ENCODE measurements at regions not wholly inside any gene's neighbourhood (a gene's known extent, or its start where the extent isn't known, plus 50 kb on each side); places are given as distances from the start of the nearest gene placed in this dataset.

DNA sequence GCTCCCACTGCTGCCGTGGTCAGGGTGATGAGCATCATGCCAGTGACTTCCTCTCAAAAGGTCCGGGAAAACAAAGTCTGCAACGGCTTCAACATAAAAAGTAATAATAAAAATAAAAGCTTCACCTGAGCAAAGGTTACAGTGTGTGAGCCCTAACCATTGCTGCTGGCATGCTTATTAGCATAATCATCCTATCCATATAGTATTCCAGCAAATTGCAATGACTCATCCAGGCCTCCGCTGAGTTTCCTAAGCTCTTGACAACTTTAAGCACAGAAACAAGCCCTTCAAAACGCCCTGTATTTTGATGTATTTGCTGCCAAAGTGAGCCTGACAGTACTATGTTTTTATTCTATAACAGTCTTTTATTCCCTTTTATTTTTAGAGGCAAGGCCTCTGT, 100.5 kb downstream of the AASDH start:
- no peak for DNase-seq (ENCODE audit: low read depth in 3 of 3, low spot score in 2 of 3)

- DNase-seq (ENCODE audit: low read depth in 3 of 3, low spot score in 2 of 3): no peak
These were observed 103.9 kb downstream of the AASDH start for GRCh38 chr4:56283375-56283774.

GRCh38 chr4:56282004-56282403, 105.3 kb downstream of the AASDH start:
- DNase-seq (ENCODE audit: low read depth in 3 of 3, low spot score in 2 of 3): no peak

DNA sequence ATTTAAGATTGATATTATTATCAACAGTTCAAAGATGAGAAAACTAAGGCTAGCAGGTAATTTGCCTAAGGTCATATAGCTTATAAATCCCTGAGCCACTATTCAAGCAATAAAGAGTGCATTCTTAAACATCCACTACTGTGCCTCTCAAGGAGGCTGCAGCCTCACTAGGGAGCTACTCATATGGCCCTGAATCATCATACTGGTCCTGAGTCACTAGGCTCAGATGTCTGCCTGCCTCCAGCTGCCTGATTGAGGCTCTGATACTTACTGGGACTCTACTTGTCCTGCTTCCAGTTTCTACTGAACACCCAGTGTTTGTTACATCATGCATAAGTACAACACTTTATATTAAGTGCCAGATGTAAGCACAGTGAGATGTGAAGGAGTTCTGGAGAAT, 110.7 kb downstream of the AASDH start:
- DNase-seq (ENCODE audit: low read depth in 3 of 3, low spot score in 2 of 3): no peak

- DNase-seq (ENCODE audit: low read depth in 3 of 3, low spot score in 2 of 3): no peak
These were observed 113.9 kb downstream of the AASDH start for GRCh38 chr4:56273391-56273790.

DNA sequence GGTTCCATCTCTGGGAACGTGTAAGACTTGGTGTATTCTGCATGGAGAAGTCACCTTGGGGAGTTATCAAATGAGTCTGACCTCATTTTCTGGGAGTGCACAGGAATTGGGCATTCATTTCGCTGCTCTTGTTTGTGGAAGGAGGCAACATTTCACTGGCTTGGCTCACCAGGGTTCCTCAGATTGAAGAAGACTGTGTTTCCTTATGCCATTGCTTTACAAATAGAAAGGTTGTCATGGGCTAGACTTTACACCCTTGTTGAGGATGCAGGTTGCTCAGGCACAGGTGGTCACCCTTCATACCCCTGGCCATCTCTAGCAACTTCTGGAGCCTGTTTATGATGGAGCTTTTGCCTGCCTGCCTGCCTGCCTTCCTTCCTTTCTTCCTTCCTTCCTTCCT, 114.4 kb downstream of the AASDH start:
- DNase-seq (ENCODE audit: low read depth in 3 of 3, low spot score in 2 of 3): no peak

- DNase-seq (ENCODE audit: low read depth in 3 of 3, low spot score in 2 of 3): no peak
These were observed 115.3 kb downstream of the AASDH start for GRCh38 chr4:56272003-56272402.

DNA sequence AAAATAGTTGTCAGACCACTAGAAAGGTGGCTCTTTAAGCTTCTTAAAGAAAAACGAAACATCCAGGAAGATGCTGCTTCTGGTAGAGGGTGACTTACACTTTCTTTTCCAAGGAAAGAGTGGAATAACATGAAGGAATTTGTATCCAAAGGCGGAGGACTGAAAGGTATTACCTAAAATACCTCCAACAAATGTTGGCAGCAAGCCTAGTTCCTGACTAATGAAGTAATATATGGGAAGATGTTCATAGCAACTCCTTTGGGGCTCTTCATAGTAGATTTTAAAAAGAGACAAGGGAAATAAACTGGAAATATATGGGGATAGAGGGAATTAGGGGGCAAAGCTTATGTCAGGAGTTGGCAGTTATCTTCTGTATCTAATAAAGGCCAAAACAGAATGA, 116.2 kb downstream of the AASDH start:
- DNase-seq (ENCODE audit: low read depth in 3 of 3, low spot score in 2 of 3): no peak

DNA sequence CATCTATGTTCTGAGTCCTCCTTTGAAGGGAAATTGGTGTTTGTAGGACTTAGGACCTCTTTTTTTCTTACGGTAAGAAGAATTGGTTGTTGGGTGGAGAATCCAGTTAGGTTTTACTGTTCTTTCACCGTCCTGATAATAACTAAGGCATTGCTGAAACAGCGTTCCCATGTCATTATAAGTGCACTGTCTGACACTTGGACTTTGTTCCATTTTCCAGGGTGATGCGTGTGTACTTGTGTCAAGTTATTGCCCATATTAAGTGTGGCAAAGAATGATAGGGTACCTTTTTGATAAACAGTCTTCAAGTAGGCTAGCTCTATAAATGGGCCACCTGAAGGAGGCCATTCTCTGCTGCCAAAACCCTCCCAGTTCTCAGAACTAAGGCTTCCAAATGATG, 119.7 kb downstream of the AASDH start:
- no peak for DNase-seq (ENCODE audit: low read depth in 3 of 3, low spot score in 2 of 3)

- DNase-seq (ENCODE audit: low read depth in 3 of 3, low spot score in 2 of 3): no peak
These were observed 122.4 kb downstream of the AASDH start for GRCh38 chr4:56264873-56265272.

GRCh38 chr4:56261027-56261426, 126.3 kb downstream of the AASDH start:
- DNase-seq (ENCODE audit: low read depth in 3 of 3, low spot score in 2 of 3): no peak

GRCh38 chr4:56260320-56260719, 127.0 kb downstream of the AASDH start:
- no peak for DNase-seq (ENCODE audit: low read depth in 3 of 3, low spot score in 2 of 3)

DNA sequence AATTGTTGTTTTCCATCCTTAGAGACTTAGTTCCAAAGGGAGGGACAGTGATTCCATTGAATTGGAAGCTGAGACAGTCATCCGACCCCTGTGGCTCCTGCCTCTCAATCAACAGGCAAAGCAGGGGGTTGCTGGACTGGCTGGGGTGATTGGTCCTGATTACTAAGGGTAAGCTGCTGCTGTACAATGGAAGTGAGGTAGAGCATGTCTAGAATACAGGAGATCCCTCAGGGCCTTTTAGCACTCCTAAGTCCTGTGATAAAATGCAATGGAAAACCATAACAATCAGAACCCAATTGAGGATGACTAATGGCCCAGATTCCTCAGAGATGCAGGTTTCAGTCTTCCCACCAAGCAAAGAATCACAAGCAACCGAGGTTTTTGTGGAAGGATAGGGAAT, 127.6 kb downstream of the AASDH start:
- DNase-seq (ENCODE audit: low read depth in 3 of 3, low spot score in 2 of 3): no peak

- DNase-seq (ENCODE audit: low read depth in 3 of 3, low spot score in 2 of 3): no peak
These were observed 131.5 kb downstream of the AASDH start for GRCh38 chr4:56255820-56256219.

DNA sequence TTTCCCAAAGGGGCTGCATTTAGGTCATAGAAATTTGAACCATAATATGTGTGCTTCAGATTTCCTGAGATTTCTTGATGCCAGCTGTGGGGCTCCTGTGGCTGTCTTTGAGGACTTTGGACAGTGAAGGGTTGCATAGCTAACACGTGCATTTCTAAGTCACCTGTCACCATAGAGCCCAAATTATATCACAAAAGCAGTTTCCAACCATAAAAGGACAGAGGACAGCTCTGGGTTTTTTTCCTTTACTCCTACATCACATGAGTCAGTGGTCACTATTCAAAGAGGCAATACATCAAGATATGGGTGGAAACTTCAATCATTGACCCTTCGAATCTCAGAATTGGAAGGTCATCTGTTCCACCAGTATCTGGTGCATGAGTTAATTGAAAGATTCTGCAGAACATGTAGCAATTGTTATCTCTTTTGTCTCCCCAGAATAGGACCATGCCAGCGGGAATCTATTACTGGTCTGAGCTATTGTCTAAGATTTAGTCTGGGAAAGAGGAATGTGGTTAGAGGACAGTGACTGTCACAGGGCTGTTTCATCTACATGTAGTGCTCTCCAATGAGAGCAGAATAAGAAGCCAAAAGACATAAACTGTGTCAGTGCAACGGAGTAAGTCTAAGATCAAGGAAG, 133.5 kb downstream of the AASDH start:
- DNase-seq (ENCODE audit: low read depth in 3 of 3, low spot score in 2 of 3): no peak

DNA sequence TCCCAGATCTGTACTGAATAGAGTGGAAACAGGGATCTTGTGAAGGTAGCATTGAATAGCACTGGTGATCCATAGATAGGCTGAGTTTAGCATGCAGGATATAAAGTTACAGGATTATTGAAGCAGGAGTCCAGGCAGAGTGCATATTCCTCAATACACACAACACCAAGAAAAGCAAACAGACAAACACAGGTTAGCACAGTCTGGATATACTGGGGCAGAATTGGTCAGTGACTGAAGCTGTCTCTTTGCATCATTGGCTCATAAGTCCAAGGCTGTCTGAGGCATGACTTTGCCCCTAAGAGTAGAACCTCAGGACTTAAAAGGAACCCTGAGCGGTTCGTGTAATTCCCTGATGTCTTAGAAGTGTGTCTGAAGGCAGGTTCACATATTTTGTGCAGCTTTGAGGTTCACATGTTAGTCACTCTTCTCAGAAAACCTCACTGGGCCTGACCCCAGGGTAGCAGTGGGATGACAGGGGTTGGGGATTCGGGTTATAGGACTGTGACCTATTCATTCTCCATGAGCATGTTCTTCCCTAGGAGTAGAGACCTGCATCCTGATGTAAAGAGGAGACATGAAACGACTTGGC, 134.6 kb downstream of the AASDH start:
- DNase-seq (ENCODE audit: low read depth in 3 of 3, low spot score in 2 of 3): no peak

- no peak for DNase-seq (ENCODE audit: low read depth in 3 of 3, low spot score in 2 of 3)
These were observed 135.7 kb downstream of the AASDH start for GRCh38 chr4:56251556-56251955.

DNA sequence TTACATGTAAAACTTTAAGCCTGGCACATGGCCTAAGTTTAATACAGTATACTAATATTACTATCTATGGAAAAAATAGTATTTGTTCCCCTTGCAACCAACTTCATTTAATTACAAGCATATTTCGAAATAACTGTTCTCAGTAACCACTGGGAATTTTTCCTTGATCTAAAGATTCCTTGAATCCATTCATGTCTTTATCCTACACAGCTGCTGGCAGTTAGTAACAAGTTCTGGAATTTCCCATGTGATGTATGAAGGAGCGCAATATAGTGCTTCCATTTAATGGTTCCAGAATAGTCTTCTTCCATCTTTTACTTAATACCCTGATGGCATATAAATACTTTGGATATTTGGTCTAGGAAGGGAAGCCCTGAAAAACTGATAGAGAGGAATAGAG, 136.5 kb downstream of the AASDH start:
- DNase-seq (ENCODE audit: low read depth in 3 of 3, low spot score in 2 of 3): no peak

DNA sequence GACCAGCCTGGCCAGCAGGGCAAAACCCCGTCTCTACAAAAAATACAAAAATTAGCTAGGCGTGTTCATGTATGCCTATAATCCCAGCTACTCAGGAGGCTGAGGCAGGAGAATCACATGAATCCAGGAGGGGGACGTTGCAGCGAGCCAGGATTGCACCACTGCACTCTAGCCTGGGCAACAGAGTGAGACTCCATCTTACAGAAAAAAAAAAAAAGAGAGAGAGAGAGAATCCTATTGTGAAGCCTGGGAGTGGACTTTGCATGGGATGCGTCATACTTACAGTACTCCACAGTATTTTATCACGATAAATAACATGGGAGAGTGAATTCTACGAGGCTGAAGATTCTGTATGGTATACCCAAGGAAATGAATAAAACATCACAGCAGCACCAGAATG, 139.6 kb downstream of the AASDH start:
- DNase-seq (ENCODE audit: low read depth in 3 of 3, low spot score in 2 of 3): no peak

- DNase-seq (ENCODE audit: low read depth in 3 of 3, low spot score in 2 of 3): no peak
These were observed 141.1 kb downstream of the AASDH start for GRCh38 chr4:56246233-56246610.

- no peak for DNase-seq (ENCODE audit: low read depth in 3 of 3, low spot score in 2 of 3)
These were observed 141.6 kb downstream of the AASDH start for GRCh38 chr4:56245547-56246232.

DNA sequence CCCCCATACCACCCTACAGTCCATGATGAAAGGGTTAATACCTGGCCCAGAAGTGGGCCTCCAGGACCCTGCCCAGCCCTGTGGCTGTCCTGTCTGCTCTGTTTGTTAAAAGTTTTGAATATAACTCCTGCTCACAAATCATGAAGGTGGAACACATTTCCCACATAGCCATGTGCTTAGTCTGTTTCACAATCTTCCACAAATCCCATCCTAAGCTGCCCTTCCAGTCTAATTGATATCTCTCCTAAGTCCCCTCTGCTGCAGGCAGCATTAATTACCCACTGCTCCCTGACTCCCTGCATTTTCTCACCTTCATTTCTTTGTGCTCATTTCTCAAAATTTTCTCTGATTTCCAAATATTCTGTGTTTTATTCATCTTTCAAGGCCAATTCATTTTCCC, 142.6 kb downstream of the AASDH start:
- no peak for DNase-seq (ENCODE audit: low read depth in 3 of 3, low spot score in 2 of 3)

All from right renal cortex interstitium (tissue), 3 donors.